Astrocyte (in vitro differentiated cells and primary cell): ENCODE measurements at regions not wholly inside any gene's neighbourhood (a gene's known extent, or its start where the extent isn't known, plus 50 kb on each side); places are given as distances from the start of the nearest gene placed in this dataset.
"Not testable (repeated sequence)": the region's sequence is repeated elsewhere in the genome, so short reads cannot be mapped to it uniquely, and the experiment has no call there.

Source experiments
- EZH2 ChIP-seq: IDR thresholded peaks from 2 replicates; pipeline ENCODE4 v1.6.1; 2012; ENCODE audit warnings: mild to moderate bottlenecking, low read length, inconsistent platforms; ENCODE audit not compliant: insufficient read depth
- TF ChIP-seq, protein P1 (sequence below): IDR thresholded peaks from 2 replicates; pipeline ENCODE4 v1.5.1; 2011; ENCODE audit warnings: low read depth, mild to moderate bottlenecking, inconsistent platforms, low read length, moderate library complexity; ENCODE audit not compliant: insufficient read depth

DNA sequence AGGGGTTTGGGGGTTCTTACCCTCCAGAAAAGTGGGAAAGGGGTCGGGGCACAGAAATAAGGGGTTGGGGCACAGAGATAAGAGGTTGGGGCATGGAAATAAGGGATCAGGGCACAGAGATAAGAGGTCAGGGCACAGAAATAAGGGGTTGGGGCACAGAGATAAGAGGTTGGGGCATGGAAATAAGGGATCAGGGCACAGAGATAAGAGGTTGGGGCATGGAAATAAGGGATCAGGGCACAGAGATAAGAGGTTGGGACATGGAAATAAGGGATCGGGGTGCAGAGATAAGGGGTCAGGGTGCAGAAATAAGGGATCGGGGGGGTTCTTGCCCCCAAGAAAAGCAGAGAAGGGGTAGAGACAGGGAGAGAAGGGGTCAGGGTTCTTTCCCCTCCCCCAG is 69.2 kb downstream of the RAP2B start:
- TF ChIP-seq, protein P1, sequence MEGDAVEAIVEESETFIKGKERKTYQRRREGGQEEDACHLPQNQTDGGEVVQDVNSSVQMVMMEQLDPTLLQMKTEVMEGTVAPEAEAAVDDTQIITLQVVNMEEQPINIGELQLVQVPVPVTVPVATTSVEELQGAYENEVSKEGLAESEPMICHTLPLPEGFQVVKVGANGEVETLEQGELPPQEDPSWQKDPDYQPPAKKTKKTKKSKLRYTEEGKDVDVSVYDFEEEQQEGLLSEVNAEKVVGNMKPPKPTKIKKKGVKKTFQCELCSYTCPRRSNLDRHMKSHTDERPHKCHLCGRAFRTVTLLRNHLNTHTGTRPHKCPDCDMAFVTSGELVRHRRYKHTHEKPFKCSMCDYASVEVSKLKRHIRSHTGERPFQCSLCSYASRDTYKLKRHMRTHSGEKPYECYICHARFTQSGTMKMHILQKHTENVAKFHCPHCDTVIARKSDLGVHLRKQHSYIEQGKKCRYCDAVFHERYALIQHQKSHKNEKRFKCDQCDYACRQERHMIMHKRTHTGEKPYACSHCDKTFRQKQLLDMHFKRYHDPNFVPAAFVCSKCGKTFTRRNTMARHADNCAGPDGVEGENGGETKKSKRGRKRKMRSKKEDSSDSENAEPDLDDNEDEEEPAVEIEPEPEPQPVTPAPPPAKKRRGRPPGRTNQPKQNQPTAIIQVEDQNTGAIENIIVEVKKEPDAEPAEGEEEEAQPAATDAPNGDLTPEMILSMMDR = not testable (repeated sequence)
- TF ChIP-seq EZH2 = not testable (repeated sequence)
